ENCODE measurements at regions not wholly inside any gene's neighbourhood (a gene's known extent, or its start where the extent isn't known, plus 50 kb on each side); places are given as distances from the start of the nearest gene placed in this dataset.

- WGBS (ENCODE audit: insufficient coverage) = 0% methylated on average over 9 of the region's 13 CpGs
- peaks cover 58 to 63% of the 10 kb centered on the region in 2 donors for H3K4me1 ChIP-seq (ENCODE audit: control insufficient read depth in 2 of 2, insufficient read depth in 2 of 2, low read length in 2 of 2)
- TF ChIP-seq EZH2 (IDR thresholded peaks at IDR 0.05; ENCODE audit: borderline replicate concordance, insufficient read depth, low read depth, low read length, poor library complexity, severe bottlenecking) = no peak
- no peak for TF ChIP-seq CTCF (IDR thresholded peaks at IDR 0.05)
- POLR2A ChIA-PET = interaction anchor here (1.0 to 1.3 kb wide), 2 partner anchors 12 to 15 kb away, joined by 3 to 6 read pairs; no protein-coding TSS in a partner anchor
- no peaks in the 10 kb centered on the region for H4K20me1 ChIP-seq (ENCODE audit: control insufficient read depth, insufficient read depth, low read length, poor library complexity, severe bottlenecking)
- Mint-ChIP-seq H3K27ac (peak overlapping the region; percentile 96), H3K9me3 (ENCODE audit: insufficient read depth) (no peaks in the 10 kb centered on the region), H3K4me1 (peaks cover 71% of the 10 kb centered on the region), H3K27me3 (no peaks in the 10 kb centered on the region), H3K4me3 (peak overlapping the region; percentile 91)
- peak overlapping the region in 4 of 5 experiments; percentile 41 to 73 (median 66) for H3K4me3 ChIP-seq (ENCODE audit: control extremely low read depth in 1 of 5, extremely low read depth in 1 of 5, insufficient read depth in 1 of 5, low read depth in 2 of 5, low read length in 4 of 5)
- peaks cover 53% of the 10 kb centered on the region for H3K79me2 ChIP-seq (ENCODE audit: control insufficient read depth, insufficient read depth, low read length)
- DNase-seq (peak; percentile 75), ATAC-seq (ENCODE audit: low read depth) (peak; percentile 69)
- H3K4me2 ChIP-seq (replicated peaks; ENCODE audit: low read depth, low read length, poor library complexity, severe bottlenecking) = peak overlapping the region; percentile 89
- H3K27ac ChIP-seq (ENCODE audit: low read length in 2 of 2) = peak overlapping the region; percentile 50 to 90
- H3K27me3 ChIP-seq (replicated peaks in 1 of 4; ENCODE audit: control extremely low read depth in 1 of 4, control insufficient read depth in 3 of 4, insufficient read depth in 4 of 4, low read length in 3 of 4) = no peaks in the 10 kb centered on the region
- intact Hi-C loops (cut with micrococcal nuclease) = loop anchor here (1.0 to 2.0 kb wide), 3 partner anchors 8 to 28 kb away; no protein-coding TSS in a partner anchor
- peak overlapping the region; percentile 71 for H3K9ac ChIP-seq (ENCODE audit: low read length)
- CTCF ChIA-PET = interaction anchor here (0.7 to 6.4 kb wide), 7 partner anchors 9 to 186 kb away, joined by 4 to 52 read pairs (median 6); no protein-coding TSS in a partner anchor
- H3K36me3 ChIP-seq (replicated peaks in 1 of 2; ENCODE audit: control extremely low read depth in 1 of 2, control insufficient read depth in 1 of 2, extremely low read depth in 1 of 2, insufficient read depth in 2 of 2, low read length in 1 of 2) = peaks cover 0 to 2% of the 10 kb centered on the region in 2 experiments
- peaks cover 0 to 2% (median 0%) of the 10 kb centered on the region in 3 donors for H3K9me3 ChIP-seq (ENCODE audit: control extremely low read depth in 1 of 3, control insufficient read depth in 2 of 3, insufficient read depth in 1 of 3, low read length in 2 of 3)
- H2AFZ ChIP-seq (ENCODE audit: insufficient read depth, low read depth, low read length, poor library complexity, severe bottlenecking) = peak overlapping the region; percentile 60
These were observed 106.3 kb upstream of the RIPOR2 start for GRCh38 chr6:25042036-25042521.

DNA sequence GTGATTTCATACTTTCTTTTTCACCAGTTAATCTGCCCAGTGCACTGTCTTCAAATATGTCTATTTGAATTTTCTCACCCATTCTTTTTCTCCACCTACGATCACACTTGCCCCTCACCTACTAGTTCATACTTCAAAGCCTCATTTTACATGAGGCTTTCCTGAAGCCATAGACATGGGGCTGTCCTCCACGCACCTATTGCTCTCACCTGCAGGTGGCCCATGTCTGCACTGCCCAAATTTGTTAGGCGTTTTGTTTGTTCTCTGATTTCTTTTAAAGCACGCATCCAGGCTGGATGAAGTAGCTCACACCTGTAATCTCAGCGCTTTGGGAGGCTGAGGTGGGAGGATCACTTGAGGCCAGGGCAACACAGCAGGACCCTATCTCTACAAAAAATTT lies 106.8 kb upstream of the RIPOR2 start:
- Histone ChIP-seq H3K36me3 (replicated peaks in 1 of 2; ENCODE audit: control extremely low read depth in 1 of 2, control insufficient read depth in 1 of 2, extremely low read depth in 1 of 2, insufficient read depth in 2 of 2, low read length in 1 of 2) (peaks cover 0 to 2% of the 10 kb centered on the region in 2 experiments), H3K4me3 (ENCODE audit: control extremely low read depth in 1 of 5, extremely low read depth in 1 of 5, insufficient read depth in 1 of 5, low read depth in 2 of 5, low read length in 4 of 5) (peak overlapping the region in 4 of 5 experiments; percentile 41 to 73 (median 66)), H2AFZ (ENCODE audit: insufficient read depth, low read depth, low read length, poor library complexity, severe bottlenecking) (peak overlapping the region; percentile 60), H4K20me1 (ENCODE audit: control insufficient read depth, insufficient read depth, low read length, poor library complexity, severe bottlenecking) (no peaks in the 10 kb centered on the region), H3K4me2 (replicated peaks; ENCODE audit: low read depth, low read length, poor library complexity, severe bottlenecking) (peak overlapping the region; percentile 89), H3K4me1 (ENCODE audit: control insufficient read depth in 2 of 2, insufficient read depth in 2 of 2, low read length in 2 of 2) (peaks cover 62 to 66% of the 10 kb centered on the region in 2 donors), H3K79me2 (ENCODE audit: control insufficient read depth, insufficient read depth, low read length) (peaks cover 48% of the 10 kb centered on the region), H3K9ac (ENCODE audit: low read length) (peak overlapping the region; percentile 71), H3K27me3 (replicated peaks in 1 of 4; ENCODE audit: control extremely low read depth in 1 of 4, control insufficient read depth in 3 of 4, insufficient read depth in 4 of 4, low read length in 3 of 4) (no peaks in the 10 kb centered on the region), H3K9me3 (ENCODE audit: control extremely low read depth in 1 of 3, control insufficient read depth in 2 of 3, insufficient read depth in 1 of 3, low read length in 2 of 3) (peaks cover 0 to 2% (median 0%) of the 10 kb centered on the region in 3 donors), H3K27ac (ENCODE audit: low read length in 2 of 2) (peak overlapping the region; percentile 50 to 90)
- TF ChIP-seq EZH2 (IDR thresholded peaks at IDR 0.05; ENCODE audit: borderline replicate concordance, insufficient read depth, low read depth, low read length, poor library complexity, severe bottlenecking) = no peak
- TF ChIP-seq CTCF (IDR thresholded peaks at IDR 0.05) = peak; percentile 34
- intact Hi-C loops (cut with micrococcal nuclease) = loop anchor here (1.0 to 2.0 kb wide), 3 partner anchors 8 to 28 kb away; no protein-coding TSS in a partner anchor
- H3K27me3 Mint-ChIP-seq = no peaks in the 10 kb centered on the region
- 50% methylated on average over 4 of the region's 5 CpGs for WGBS (ENCODE audit: insufficient coverage)
- peak; percentile 58 for DNase-seq
- ATAC-seq (ENCODE audit: low read depth) = peak; percentile 34
- CTCF ChIA-PET = interaction anchor here (0.7 to 6.4 kb wide), 9 partner anchors 10 to 186 kb away, joined by 4 to 52 read pairs (median 5); no protein-coding TSS in a partner anchor
- peaks cover 70% of the 10 kb centered on the region for H3K4me1 Mint-ChIP-seq
- H3K9me3 Mint-ChIP-seq (ENCODE audit: insufficient read depth) = no peaks in the 10 kb centered on the region
- peak overlapping the region; percentile 91 for H3K4me3 Mint-ChIP-seq
- peak overlapping the region; percentile 96 for H3K27ac Mint-ChIP-seq
- POLR2A ChIA-PET = interaction anchor here (1.0 to 1.3 kb wide), 3 partner anchors 9 to 16 kb away, joined by 3 to 6 read pairs (median 4); no protein-coding TSS in a partner anchor
